Neural cell (in vitro differentiated cells): ENCODE measurements at regions not wholly inside any gene's neighbourhood (a gene's known extent, or its start where the extent isn't known, plus 50 kb on each side); places are given as distances from the start of the nearest gene placed in this dataset.

ENCODE experiments used
- CTCF ChIP-seq: fragments of 450-650 bp; IDR thresholded peaks from 2 replicates; pipeline ENCODE4 v1.5.1; 2014; ENCODE audit warnings: antibody characterized with exemption, mild to moderate bottlenecking, moderate library complexity; ENCODE audit not compliant: poor library complexity, severe bottlenecking
- EZH2 ChIP-seq: fragments of 200-600, 300-800 bp; shearing (Covaris generic), sonication (generic); IDR thresholded peaks from 2 replicates; pipeline ENCODE4 v1.6.1; 2014; ENCODE audit warnings: antibody characterized with exemption, low read length, borderline replicate concordance, mild to moderate bottlenecking; ENCODE audit not compliant: insufficient read depth, poor library complexity, severe bottlenecking
- POLR2AphosphoS5 ChIP-seq: IDR thresholded peaks from 2 replicates; pipeline ENCODE4 v1.6.1; 2012

DNA sequence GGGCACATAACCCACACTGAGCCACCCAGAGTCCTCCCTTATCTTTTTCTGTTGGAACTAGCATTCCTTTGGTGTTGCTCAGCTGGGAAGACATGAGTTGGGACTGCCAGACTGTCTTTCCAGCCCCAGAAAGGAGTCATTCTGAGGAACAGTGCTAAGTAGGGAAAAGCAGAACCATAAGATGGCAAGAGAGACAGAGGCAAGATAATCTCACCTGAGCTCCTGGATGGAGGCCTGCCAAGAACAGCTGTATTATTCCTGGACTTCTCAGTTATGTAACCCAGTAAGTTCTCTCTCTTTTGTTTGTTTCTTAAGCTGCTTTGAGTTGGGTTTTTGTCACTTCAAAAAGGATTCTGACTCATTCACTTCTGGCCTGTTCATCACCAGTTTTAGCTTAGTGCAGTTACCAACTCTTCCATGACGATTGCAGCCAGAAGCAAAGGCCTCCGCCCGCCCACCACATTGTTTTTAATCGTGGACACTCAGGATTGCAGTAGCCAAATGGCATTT is 134.4 kb downstream of the OMA1 start:
- TF ChIP-seq CTCF = no peak
- TF ChIP-seq EZH2 = no peak
- TF ChIP-seq POLR2AphosphoS5 = no peak
